ENCODE measurements at regions not wholly inside any gene's neighbourhood (a gene's known extent, or its start where the extent isn't known, plus 50 kb on each side); places are given as distances from the start of the nearest gene placed in this dataset.

DNA sequence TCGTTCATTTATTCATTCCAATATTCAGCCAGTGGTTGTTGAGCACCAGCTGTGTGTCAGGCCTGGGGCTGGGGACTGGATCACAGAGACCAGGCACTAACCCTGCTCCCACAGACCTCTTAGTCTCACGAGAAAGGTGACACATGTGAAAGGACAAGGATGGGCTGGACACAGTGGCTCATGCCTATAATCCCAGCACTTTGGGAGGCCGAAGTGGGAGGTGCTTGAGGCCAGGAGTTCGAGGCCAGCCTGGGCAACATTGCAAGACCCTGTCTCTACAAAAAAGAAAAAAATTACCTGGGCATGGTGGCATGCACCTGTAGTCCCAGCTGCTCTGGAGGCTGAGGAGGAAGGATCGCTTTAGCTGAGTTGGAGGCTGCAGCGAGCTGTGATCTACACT lies 105.9 kb upstream of the SDK1 start:
- TF ChIP-seq CTCF (IDR thresholded peaks at IDR 0.05; ENCODE audit: poor library complexity, severe bottlenecking) (no peak), POLR2AphosphoS5 (IDR thresholded peaks at IDR 0.05) (no peak), REST (IDR thresholded peaks at IDR 0.05; ENCODE audit: borderline replicate concordance) (no peak)

Data from neural cell (in vitro differentiated cells).